ENCODE measurements at regions not wholly inside any gene's neighbourhood (a gene's known extent, or its start where the extent isn't known, plus 50 kb on each side); places are given as distances from the start of the nearest gene placed in this dataset.

GRCh38 chr15:31482122-31482922 is 155.7 kb downstream of the KLF13 start:
- Mint-ChIP-seq H3K9me3 (ENCODE audit: low read depth) (no peaks in the 10 kb centered on the region), H3K36me3 (ENCODE audit: low read depth) (peaks cover 2% of the 10 kb centered on the region), H3K4me1 (ENCODE audit: low read depth) (peaks cover 4% of the 10 kb centered on the region), H3K4me3 (ENCODE audit: unreplicated experiment) (no peak overlapping the region), H3K27me3 (ENCODE audit: low read depth) (peaks cover 11% of the 10 kb centered on the region), H3K27ac (ENCODE audit: unreplicated experiment) (no peak overlapping the region)
- TF ChIP-seq, protein P1, sequence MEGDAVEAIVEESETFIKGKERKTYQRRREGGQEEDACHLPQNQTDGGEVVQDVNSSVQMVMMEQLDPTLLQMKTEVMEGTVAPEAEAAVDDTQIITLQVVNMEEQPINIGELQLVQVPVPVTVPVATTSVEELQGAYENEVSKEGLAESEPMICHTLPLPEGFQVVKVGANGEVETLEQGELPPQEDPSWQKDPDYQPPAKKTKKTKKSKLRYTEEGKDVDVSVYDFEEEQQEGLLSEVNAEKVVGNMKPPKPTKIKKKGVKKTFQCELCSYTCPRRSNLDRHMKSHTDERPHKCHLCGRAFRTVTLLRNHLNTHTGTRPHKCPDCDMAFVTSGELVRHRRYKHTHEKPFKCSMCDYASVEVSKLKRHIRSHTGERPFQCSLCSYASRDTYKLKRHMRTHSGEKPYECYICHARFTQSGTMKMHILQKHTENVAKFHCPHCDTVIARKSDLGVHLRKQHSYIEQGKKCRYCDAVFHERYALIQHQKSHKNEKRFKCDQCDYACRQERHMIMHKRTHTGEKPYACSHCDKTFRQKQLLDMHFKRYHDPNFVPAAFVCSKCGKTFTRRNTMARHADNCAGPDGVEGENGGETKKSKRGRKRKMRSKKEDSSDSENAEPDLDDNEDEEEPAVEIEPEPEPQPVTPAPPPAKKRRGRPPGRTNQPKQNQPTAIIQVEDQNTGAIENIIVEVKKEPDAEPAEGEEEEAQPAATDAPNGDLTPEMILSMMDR (IDR thresholded peaks at IDR 0.05), result no peak
- peak; percentile 61 for DNase-seq (ENCODE audit: low spot score)

DNA sequence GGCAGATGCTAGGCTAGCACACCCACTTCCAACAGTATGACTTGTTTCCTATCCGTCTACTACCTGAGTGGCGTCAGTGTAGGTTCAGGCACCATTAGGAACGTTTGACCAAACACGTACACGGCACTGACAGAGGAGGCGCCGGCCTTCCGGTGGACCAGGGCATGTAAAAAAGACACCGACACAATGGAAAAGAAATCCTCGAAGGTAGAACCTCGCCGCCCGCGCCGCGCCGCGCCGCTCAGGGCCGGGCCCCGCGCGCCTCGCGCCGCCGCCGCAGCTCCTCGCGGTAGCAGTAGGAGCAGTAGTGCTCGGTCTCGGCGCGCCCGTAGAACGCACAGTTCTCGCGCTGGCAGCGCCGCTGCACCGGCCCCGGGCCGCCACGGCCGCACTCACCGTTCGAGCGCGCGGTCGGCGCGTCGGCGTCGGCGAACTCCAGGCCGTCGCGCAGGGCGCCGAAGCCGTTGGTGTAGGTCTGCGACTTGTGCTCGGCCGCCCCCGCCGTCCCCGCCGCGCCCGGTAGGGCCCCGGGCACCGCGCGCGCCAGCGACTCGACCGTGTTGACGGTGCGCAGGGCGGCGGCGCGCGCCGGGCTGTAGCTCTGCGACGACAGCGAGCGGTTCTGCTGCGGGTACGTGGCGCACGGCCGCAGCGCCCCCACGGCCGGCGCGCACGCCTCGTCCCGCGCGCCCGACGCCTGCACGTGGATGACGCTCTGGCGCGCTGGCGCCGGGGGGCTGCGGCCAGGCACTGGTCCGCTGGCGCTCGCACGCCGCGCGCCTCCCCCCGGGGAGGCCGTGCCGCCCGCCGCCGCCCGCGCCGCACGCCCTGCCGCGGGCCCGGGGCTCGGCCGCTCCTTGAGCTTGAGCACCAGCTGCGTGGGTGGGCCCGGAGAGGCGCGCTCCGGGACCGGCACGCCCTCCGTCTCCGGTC is 156.7 kb downstream of the KLF13 start:
- Mint-ChIP-seq H3K9me3 (ENCODE audit: low read depth) (no peaks in the 10 kb centered on the region), H3K4me3 (ENCODE audit: unreplicated experiment) (peak overlapping the region; percentile 62), H3K36me3 (ENCODE audit: low read depth) (no peaks in the 10 kb centered on the region), H3K27me3 (ENCODE audit: low read depth) (peaks cover 11% of the 10 kb centered on the region), H3K27ac (ENCODE audit: unreplicated experiment) (no peak overlapping the region), H3K4me1 (ENCODE audit: low read depth) (peaks cover 10% of the 10 kb centered on the region)
- DNase-seq (ENCODE audit: low spot score), result no peak
- TF ChIP-seq, protein P1 (IDR thresholded peaks at IDR 0.05), result no peak

DNA sequence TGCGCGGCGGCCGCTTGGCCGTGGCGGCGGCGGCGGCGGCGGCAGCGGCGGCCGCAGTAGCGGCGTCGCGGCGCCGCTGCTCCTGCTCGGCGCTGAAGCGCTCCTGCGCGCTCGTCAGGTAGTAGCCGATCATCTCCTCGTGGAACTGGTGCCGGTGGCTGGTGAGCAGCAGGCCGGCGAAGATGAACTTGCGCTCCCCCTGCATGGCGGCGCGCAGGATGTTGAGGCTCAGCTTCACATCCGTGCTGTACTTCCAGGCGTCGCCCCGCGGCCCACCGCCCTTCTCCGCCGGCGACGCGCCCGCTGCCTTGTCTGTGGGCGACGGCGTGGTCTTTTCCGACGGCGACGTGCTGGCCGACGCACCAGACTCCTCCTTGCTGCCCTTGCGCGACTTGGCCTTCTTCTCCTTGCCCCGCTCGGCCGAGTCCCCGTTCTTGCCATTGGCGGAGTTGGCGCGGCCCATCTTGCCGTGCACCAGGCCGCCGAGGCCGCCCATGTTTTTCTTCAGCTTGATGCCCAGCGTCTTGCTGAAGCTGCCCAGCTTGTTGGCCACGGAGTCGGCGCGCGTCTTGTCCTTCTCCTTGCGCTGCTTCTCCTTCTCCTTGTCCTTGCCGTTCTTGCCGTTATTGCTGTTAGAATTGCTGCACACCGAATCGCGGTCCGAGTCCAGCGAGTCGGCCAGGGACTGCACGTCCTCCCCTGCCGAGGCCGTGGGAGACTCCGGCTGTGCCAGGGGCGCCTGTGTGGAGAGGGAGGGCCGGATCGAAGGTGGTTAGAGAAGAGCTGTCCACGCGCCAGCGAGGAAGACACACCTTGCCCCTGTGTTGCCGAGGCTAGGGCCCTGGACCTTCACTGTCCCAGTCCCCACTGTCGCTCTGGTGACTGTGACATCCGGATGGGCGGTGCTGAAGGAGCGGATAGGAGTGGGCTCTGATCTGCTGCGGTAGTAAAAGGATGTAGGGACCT is 157.6 kb downstream of the KLF13 start:
- H3K4me3 Mint-ChIP-seq (ENCODE audit: unreplicated experiment), result peak overlapping the region; percentile 66
- H3K9me3 Mint-ChIP-seq (ENCODE audit: low read depth), result no peaks in the 10 kb centered on the region
- H3K27me3 Mint-ChIP-seq (ENCODE audit: low read depth), result peaks cover 11% of the 10 kb centered on the region
- TF ChIP-seq, protein P1 (IDR thresholded peaks at IDR 0.05), result no peak
- no peaks in the 10 kb centered on the region for H3K36me3 Mint-ChIP-seq (ENCODE audit: low read depth)
- H3K4me1 Mint-ChIP-seq (ENCODE audit: low read depth), result peaks cover 19% of the 10 kb centered on the region
- no peak overlapping the region for H3K27ac Mint-ChIP-seq (ENCODE audit: unreplicated experiment)
- no peak for DNase-seq (ENCODE audit: low spot score)

- DNase-seq (ENCODE audit: low spot score), result no peak
- Mint-ChIP-seq H3K27ac (ENCODE audit: unreplicated experiment) (no peak overlapping the region), H3K27me3 (ENCODE audit: low read depth) (peaks cover 11% of the 10 kb centered on the region), H3K4me1 (ENCODE audit: low read depth) (peaks cover 26% of the 10 kb centered on the region), H3K4me3 (ENCODE audit: unreplicated experiment) (peak overlapping the region; percentile 15), H3K36me3 (ENCODE audit: low read depth) (no peaks in the 10 kb centered on the region), H3K9me3 (ENCODE audit: low read depth) (no peaks in the 10 kb centered on the region)
- TF ChIP-seq, protein P1 (IDR thresholded peaks at IDR 0.05), result no peak
Measured at GRCh38 chr15:31484986-31485385, 158.4 kb downstream of the KLF13 start.
